ENCODE measurements at regions not wholly inside any gene's neighbourhood (a gene's known extent, or its start where the extent isn't known, plus 50 kb on each side); places are given as distances from the start of the nearest gene placed in this dataset.

DNA sequence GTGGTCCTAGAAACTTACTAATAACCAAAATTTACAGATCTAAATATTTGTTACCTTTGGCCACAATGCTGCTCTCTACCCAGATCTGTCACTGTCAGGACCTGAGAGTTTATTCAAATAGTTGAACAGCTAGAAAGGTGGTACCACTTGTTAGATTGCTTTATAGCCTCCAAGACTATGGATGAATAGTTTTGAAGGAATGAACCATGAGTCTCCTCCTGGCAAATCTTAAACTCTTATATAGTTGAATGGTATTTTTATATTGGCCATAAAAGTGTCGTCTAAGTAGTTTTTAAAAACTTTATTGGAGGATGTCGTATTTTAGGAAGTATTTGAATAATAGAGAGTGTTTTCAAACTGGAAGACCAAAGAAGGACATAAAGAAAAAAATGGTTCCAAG, 178.7 kb downstream of the AHR start:
- H3K36me3 ChIP-seq (replicated peaks; ENCODE audit: insufficient read depth, low read length) = no peaks in the 10 kb centered on the region
- H3K4me3 ChIP-seq (ENCODE audit: low read length) = no peak overlapping the region
- H2AFZ ChIP-seq (ENCODE audit: low read length) = no peak overlapping the region

DNA sequence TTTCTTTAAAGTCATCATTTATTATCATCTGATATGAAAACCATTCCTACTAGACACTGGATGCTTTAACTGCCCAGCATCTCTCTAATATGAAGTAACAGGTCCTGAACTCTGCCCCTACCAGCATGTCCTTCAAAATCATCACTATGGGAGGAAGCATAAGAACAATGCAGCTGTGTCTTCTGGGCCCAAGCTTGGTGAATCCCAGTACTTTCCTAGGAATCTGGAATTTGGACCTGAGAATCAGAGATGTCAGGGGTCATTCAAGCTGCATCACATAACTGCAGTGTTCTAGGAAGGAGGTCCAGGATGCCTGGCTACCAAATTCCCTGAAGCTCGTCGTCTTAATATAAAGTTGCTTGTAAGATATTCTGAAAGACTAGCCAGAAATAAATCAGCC, 182.7 kb downstream of the AHR start:
- TF ChIP-seq, protein P1, sequence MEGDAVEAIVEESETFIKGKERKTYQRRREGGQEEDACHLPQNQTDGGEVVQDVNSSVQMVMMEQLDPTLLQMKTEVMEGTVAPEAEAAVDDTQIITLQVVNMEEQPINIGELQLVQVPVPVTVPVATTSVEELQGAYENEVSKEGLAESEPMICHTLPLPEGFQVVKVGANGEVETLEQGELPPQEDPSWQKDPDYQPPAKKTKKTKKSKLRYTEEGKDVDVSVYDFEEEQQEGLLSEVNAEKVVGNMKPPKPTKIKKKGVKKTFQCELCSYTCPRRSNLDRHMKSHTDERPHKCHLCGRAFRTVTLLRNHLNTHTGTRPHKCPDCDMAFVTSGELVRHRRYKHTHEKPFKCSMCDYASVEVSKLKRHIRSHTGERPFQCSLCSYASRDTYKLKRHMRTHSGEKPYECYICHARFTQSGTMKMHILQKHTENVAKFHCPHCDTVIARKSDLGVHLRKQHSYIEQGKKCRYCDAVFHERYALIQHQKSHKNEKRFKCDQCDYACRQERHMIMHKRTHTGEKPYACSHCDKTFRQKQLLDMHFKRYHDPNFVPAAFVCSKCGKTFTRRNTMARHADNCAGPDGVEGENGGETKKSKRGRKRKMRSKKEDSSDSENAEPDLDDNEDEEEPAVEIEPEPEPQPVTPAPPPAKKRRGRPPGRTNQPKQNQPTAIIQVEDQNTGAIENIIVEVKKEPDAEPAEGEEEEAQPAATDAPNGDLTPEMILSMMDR (IDR thresholded peaks at IDR 0.05; ENCODE audit: low read length) = no peak
- no peak for TF ChIP-seq EZH2phosphoT487 (IDR thresholded peaks at IDR 0.05; ENCODE audit: low read length)
- TF ChIP-seq EZH2 (optimal IDR thresholded peaks at IDR 0.05; ENCODE audit: low read depth, low read length) = no peak
- H3F3A ChIP-seq (ENCODE audit: insufficient read depth, low read length) = no peaks in the 10 kb centered on the region
- no peaks in the 10 kb centered on the region for H3K36me3 ChIP-seq (replicated peaks; ENCODE audit: insufficient read depth, low read length)
- H4K20me1 ChIP-seq (ENCODE audit: insufficient read depth, low read length) = no peaks in the 10 kb centered on the region
- H3K4me3 ChIP-seq (ENCODE audit: low read length) = no peak overlapping the region
- DNase-seq = no peak
- H3K9ac ChIP-seq (ENCODE audit: low read length) = no peak overlapping the region
- H2AFZ ChIP-seq (ENCODE audit: low read length) = no peak overlapping the region
- H3K4me1 ChIP-seq (ENCODE audit: low read length) = no peaks in the 10 kb centered on the region
- H3K79me2 ChIP-seq (ENCODE audit: low read length) = no peaks in the 10 kb centered on the region
- H3K9me2 ChIP-seq (replicated peaks; ENCODE audit: insufficient read depth, low read length) = no peaks in the 10 kb centered on the region
- no peak overlapping the region for H3K27ac ChIP-seq (ENCODE audit: low read length)
- H3K9me3 ChIP-seq (replicated peaks; ENCODE audit: insufficient read depth, low read length) = no peaks in the 10 kb centered on the region
- H3K4me2 ChIP-seq (ENCODE audit: low read depth, low read length) = no peak overlapping the region
- no peaks in the 10 kb centered on the region for H3K27me3 ChIP-seq (replicated peaks; ENCODE audit: insufficient read depth, low read length)

More for the DNA sequence above, 178.7 kb downstream of the AHR start:
- no peak overlapping the region for H3K4me2 ChIP-seq (ENCODE audit: low read depth, low read length)
- H3K9me3 ChIP-seq (replicated peaks; ENCODE audit: insufficient read depth, low read length) = no peaks in the 10 kb centered on the region
- no peak overlapping the region for H3K9ac ChIP-seq (ENCODE audit: low read length)
- no peak for DNase-seq
- no peaks in the 10 kb centered on the region for H3K4me1 ChIP-seq (ENCODE audit: low read length)
- no peak overlapping the region for H3K27ac ChIP-seq (ENCODE audit: low read length)
- no peaks in the 10 kb centered on the region for H3K9me2 ChIP-seq (replicated peaks; ENCODE audit: insufficient read depth, low read length)
- TF ChIP-seq EZH2phosphoT487 (IDR thresholded peaks at IDR 0.05; ENCODE audit: low read length) = no peak
- TF ChIP-seq EZH2 (optimal IDR thresholded peaks at IDR 0.05; ENCODE audit: low read depth, low read length) = no peak
- TF ChIP-seq, protein P1 (IDR thresholded peaks at IDR 0.05; ENCODE audit: low read length) = no peak
- H3K79me2 ChIP-seq (ENCODE audit: low read length) = no peaks in the 10 kb centered on the region
- H3K27me3 ChIP-seq (replicated peaks; ENCODE audit: insufficient read depth, low read length) = no peaks in the 10 kb centered on the region
- H3F3A ChIP-seq (ENCODE audit: insufficient read depth, low read length) = no peaks in the 10 kb centered on the region
- no peaks in the 10 kb centered on the region for H4K20me1 ChIP-seq (ENCODE audit: insufficient read depth, low read length)

DNA sequence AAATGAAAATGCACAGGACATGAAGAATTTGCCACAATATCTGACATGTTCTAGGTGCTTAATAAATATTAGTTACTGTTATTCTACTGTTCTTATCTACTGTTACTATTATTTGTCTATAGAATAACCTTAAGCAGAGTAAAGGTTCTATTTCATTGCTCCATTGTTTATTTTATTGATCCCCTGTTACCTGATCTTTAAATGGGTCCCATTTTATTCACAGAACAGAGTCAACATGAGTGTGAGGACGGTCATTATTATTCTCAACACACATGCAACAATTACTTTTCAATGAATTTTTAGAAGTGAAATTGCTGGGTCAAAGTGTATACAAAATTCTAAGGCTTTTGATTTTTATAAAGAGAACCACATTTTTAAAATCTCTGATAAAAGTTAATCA, 186.9 kb downstream of the AHR start:
- no peaks in the 10 kb centered on the region for H3K4me1 ChIP-seq (ENCODE audit: low read length)
- TF ChIP-seq EZH2phosphoT487 (IDR thresholded peaks at IDR 0.05; ENCODE audit: low read length) (no peak), EZH2 (optimal IDR thresholded peaks at IDR 0.05; ENCODE audit: low read depth, low read length) (no peak)
- TF ChIP-seq, protein P1 (IDR thresholded peaks at IDR 0.05; ENCODE audit: low read length) = no peak
- H3F3A ChIP-seq (ENCODE audit: insufficient read depth, low read length) = no peaks in the 10 kb centered on the region
- H3K4me2 ChIP-seq (ENCODE audit: low read depth, low read length) = no peak overlapping the region
- H3K9ac ChIP-seq (ENCODE audit: low read length) = no peak overlapping the region
- no peaks in the 10 kb centered on the region for H3K79me2 ChIP-seq (ENCODE audit: low read length)
- DNase-seq = no peak
- H3K9me3 ChIP-seq (replicated peaks; ENCODE audit: insufficient read depth, low read length) = no peaks in the 10 kb centered on the region
- no peak overlapping the region for H2AFZ ChIP-seq (ENCODE audit: low read length)
- H4K20me1 ChIP-seq (ENCODE audit: insufficient read depth, low read length) = no peaks in the 10 kb centered on the region
- no peaks in the 10 kb centered on the region for H3K9me2 ChIP-seq (replicated peaks; ENCODE audit: insufficient read depth, low read length)
- no peaks in the 10 kb centered on the region for H3K36me3 ChIP-seq (replicated peaks; ENCODE audit: insufficient read depth, low read length)
- no peaks in the 10 kb centered on the region for H3K27me3 ChIP-seq (replicated peaks; ENCODE audit: insufficient read depth, low read length)
- no peak overlapping the region for H3K27ac ChIP-seq (ENCODE audit: low read length)
- no peak overlapping the region for H3K4me3 ChIP-seq (ENCODE audit: low read length)

Measured in MM.1S (cell line).